Pancreas (tissue), 10 donors: ENCODE measurements at regions not wholly inside any gene's neighbourhood (a gene's known extent, or its start where the extent isn't known, plus 50 kb on each side); places are given as distances from the start of the nearest gene placed in this dataset.

Experiments used
- ATAC-seq, 4 donors: fragments of 200-7000 bp; cut with Tn5 transposase; one replicate each; pipeline versions ENCODE4 v1.8.0 to v1.9.1; 2020; ENCODE audit warnings: mild to moderate bottlenecking in 4 of 4, moderate library complexity in 4 of 4
- DNase-seq, 6 donors: peaks; one replicate each; pipeline ENCODE4 v3.0.0-alpha.2; 2020
- FAIRE-seq: peaks from 2 replicates; lab custom pipeline; 2012; peaks lifted over from hg19 to GRCh38; lab: Jason Lieb, UNC
- H3K27ac ChIP-seq, 4 donors: fragments of 200-600 bp; sonication (generic); 1 replicate in 3 of 4; 2 replicates in 1 of 4; pipeline versions ENCODE4 v1.5.0 to v1.8.0; 2020
- H3K27me3 ChIP-seq, 4 donors: fragments of 200-600 bp; one replicate each; pipeline ENCODE4 v1.8.0; 2021
- H3K36me3 ChIP-seq, 3 donors: fragments of 200-600 bp; sonication (generic) in 1 of 3; one replicate each; pipeline versions ENCODE4 v1.5.0 to v1.8.0; 2020 to 2021
- H3K4me1 ChIP-seq, 3 donors: fragments of 200-600 bp; one replicate each; pipeline ENCODE4 v1.8.0; 2021
- H3K4me3 ChIP-seq, 4 donors: fragments of 200-600 bp; sonication (generic) in 2 of 4; one replicate each; pipeline versions ENCODE4 v1.5.0 to v1.8.0; 2020 to 2021
- H3K9me3 ChIP-seq, 4 donors: fragments of 200-600 bp; one replicate each; pipeline ENCODE4 v1.8.0; 2021
- WGBS, 2 donors: extraction: QIAGEN DNeasy Blood & Tissue Kit; methylation state at CpG; one replicate each; pipeline ENCODE4 v1.1.7; 2013; 5-methylcytosine and 5-hydroxymethylcytosine counted together
- intact Hi-C, 3 donors: fragments of 100-400 bp; cut with DNase I; formaldehyde crosslinking; loops; one replicate each; pipeline versions ENCODE4 v1.11.1 to v1.14.2; 2022
- TF ChIP-seq, protein P1 (sequence below), 4 donors: fragments of 200-600 bp; sonication (generic) in 3 of 4; IDR thresholded peaks; one replicate each; pipeline versions ENCODE4 v1.5.0 to v1.8.0; 2021; ENCODE audit warnings: antibody characterized with exemption in 4 of 4
- donor health status: healthy with polysubstance abuse.
- donor health status: DM: no; HTN: no; CAD: no; lungs with moderate emphysema.
- donor health status: DM: no; HTN: no; CAD: no.
- donor health status: control.
- donor health status: control.
- donor health status: Bipolar disorder and iron deficiency.
- donor health status: DM: yes; HTN: yes; CAD: no.
- donor health status: DM: no; HTN: no; CAD: no.
- donor health status: DM: no; HTN: no; CAD: no.
- donor health status: DM: yes; HTN: yes; CAD: no.

- Histone ChIP-seq H3K27ac (no peak overlapping the region), H3K36me3 (no peaks in the 10 kb centered on the region), H3K27me3 (no peaks in the 10 kb centered on the region), H3K4me1 (no peaks in the 10 kb centered on the region), H3K9me3 (no peaks in the 10 kb centered on the region), H3K4me3 (no peak overlapping the region)
- ATAC-seq (no peak), FAIRE-seq (no peak), DNase-seq (no peak)
- TF ChIP-seq, protein P1, sequence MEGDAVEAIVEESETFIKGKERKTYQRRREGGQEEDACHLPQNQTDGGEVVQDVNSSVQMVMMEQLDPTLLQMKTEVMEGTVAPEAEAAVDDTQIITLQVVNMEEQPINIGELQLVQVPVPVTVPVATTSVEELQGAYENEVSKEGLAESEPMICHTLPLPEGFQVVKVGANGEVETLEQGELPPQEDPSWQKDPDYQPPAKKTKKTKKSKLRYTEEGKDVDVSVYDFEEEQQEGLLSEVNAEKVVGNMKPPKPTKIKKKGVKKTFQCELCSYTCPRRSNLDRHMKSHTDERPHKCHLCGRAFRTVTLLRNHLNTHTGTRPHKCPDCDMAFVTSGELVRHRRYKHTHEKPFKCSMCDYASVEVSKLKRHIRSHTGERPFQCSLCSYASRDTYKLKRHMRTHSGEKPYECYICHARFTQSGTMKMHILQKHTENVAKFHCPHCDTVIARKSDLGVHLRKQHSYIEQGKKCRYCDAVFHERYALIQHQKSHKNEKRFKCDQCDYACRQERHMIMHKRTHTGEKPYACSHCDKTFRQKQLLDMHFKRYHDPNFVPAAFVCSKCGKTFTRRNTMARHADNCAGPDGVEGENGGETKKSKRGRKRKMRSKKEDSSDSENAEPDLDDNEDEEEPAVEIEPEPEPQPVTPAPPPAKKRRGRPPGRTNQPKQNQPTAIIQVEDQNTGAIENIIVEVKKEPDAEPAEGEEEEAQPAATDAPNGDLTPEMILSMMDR (IDR thresholded peaks at IDR 0.05), result no peak
- intact Hi-C loops, result no loop called here
Observed at GRCh38 chr6:49233483-49233882, 229.6 kb downstream of the MMUT start.

GRCh38 chr6:49225471-49225870 lies 237.6 kb downstream of the MMUT start:
- Histone ChIP-seq H3K27ac (no peak overlapping the region), H3K4me1 (no peaks in the 10 kb centered on the region), H3K9me3 (no peaks in the 10 kb centered on the region), H3K4me3 (no peak overlapping the region), H3K27me3 (no peaks in the 10 kb centered on the region), H3K36me3 (no peaks in the 10 kb centered on the region)
- intact Hi-C loops, result no loop called here
- 55 to 76% methylated on average over 1 of the region's 1 CpG for WGBS, 2 donors
- TF ChIP-seq, protein P1 (IDR thresholded peaks at IDR 0.05), result no peak
- FAIRE-seq (no peak), DNase-seq (no peak), ATAC-seq (no peak)

- intact Hi-C loops, result no loop called here
- Histone ChIP-seq H3K27me3 (no peaks in the 10 kb centered on the region), H3K4me3 (no peak overlapping the region), H3K4me1 (no peaks in the 10 kb centered on the region), H3K27ac (no peak overlapping the region), H3K36me3 (no peaks in the 10 kb centered on the region), H3K9me3 (no peaks in the 10 kb centered on the region)
- ATAC-seq (no peak), DNase-seq (no peak), FAIRE-seq (no peak)
- TF ChIP-seq, protein P1 (IDR thresholded peaks at IDR 0.05), result no peak
- WGBS, 2 donors, result 48 to 50% methylated on average over 1 of the region's 1 CpG
Observed at GRCh38 chr6:49220293-49220692, 242.8 kb downstream of the MMUT start.

GRCh38 chr6:49205526-49205925 lies 257.5 kb downstream of the MMUT start:
- TF ChIP-seq, protein P1 (IDR thresholded peaks at IDR 0.05), result no peak
- H3K27ac ChIP-seq, result no peak overlapping the region
- no peak for DNase-seq
- intact Hi-C loops, result no loop called here
- 78 to 80% methylated on average over 2 of the region's 2 CpGs for WGBS, 2 donors
- no peaks in the 10 kb centered on the region for H3K4me1 ChIP-seq
- no peak for FAIRE-seq
- no peaks in the 10 kb centered on the region for H3K36me3 ChIP-seq
- H3K4me3 ChIP-seq, result no peak overlapping the region
- no peaks in the 10 kb centered on the region for H3K27me3 ChIP-seq
- no peak for ATAC-seq
- no peaks in the 10 kb centered on the region for H3K9me3 ChIP-seq

- H3K27ac ChIP-seq, result no peak overlapping the region
- ATAC-seq (no peak), FAIRE-seq (no peak), DNase-seq (no peak)
- TF ChIP-seq, protein P1 (IDR thresholded peaks at IDR 0.05), result no peak
- WGBS, 2 donors, result 38 to 47% methylated on average over 3 of the region's 3 CpGs
- H3K9me3 ChIP-seq, result no peaks in the 10 kb centered on the region
- intact Hi-C loops, result no loop called here
- no peaks in the 10 kb centered on the region for H3K36me3 ChIP-seq
- H3K4me3 ChIP-seq, result no peak overlapping the region
- no peaks in the 10 kb centered on the region for H3K27me3 ChIP-seq
- H3K4me1 ChIP-seq, result no peaks in the 10 kb centered on the region
Observed at GRCh38 chr6:49202924-49203536, 260.0 kb downstream of the MMUT start.
